CD4-positive, alpha-beta T cell (primary cell): ENCODE measurements at regions not wholly inside any gene's neighbourhood (a gene's known extent, or its start where the extent isn't known, plus 50 kb on each side); places are given as distances from the start of the nearest gene placed in this dataset.

Experiments
- ATAC-seq: fragments of 200-7000 bp; cut with Tn5 transposase; one replicate; pipeline ENCODE4 v1.10.0; 2022; ENCODE audit warnings: mild to moderate bottlenecking; ENCODE audit not compliant: poor library complexity
- CTCF ChIA-PET: fragments of 350-600 bp; sonication (Branson Sonifier 250); formaldehyde crosslinking; loops from one replicate; lab custom pipeline; 2021; ENCODE audit warnings: antibody characterized with exemption, inconsistent platforms; lab: Charles Lee
- POLR2A ChIA-PET: fragments of 350-600 bp; sonication (Branson Sonifier 250); formaldehyde crosslinking; loops from one replicate; lab custom pipeline; 2021; ENCODE audit warnings: antibody characterized with exemption, inconsistent platforms; lab: Charles Lee
- DNase-seq, 14 experiments: peaks; one replicate each; pipeline ENCODE4 v3.0.0-alpha.2; 2013 to 2020; ENCODE audit warnings: mixed read lengths in 2 of 14
- H3K27ac ChIP-seq, 2 donors: one replicate each; pipeline versions ENCODE4 v1.5.1 to v1.7.0; 2013; ENCODE audit warnings: low read length in 2 of 2, low read depth in 1 of 2, mild to moderate bottlenecking in 1 of 2
- H3K27me3 ChIP-seq, 2 experiments: 1 replicate in 1 of 2; 2 replicates in 1 of 2; pipeline versions ENCODE4 v1.6.1 to v1.7.0; 2013; ENCODE audit warnings: low read length in 2 of 2, control low read depth in 1 of 2, mild to moderate bottlenecking in 1 of 2, moderate library complexity in 1 of 2; ENCODE audit not compliant: insufficient read depth in 2 of 2, control insufficient read depth in 1 of 2
- H3K36me3 ChIP-seq: one replicate; pipeline ENCODE4 v1.6.1; 2013; ENCODE audit warnings: low read length, control low read depth; ENCODE audit not compliant: insufficient read depth
- H3K4me1 ChIP-seq: one replicate; pipeline ENCODE4 v1.6.1; 2013; ENCODE audit warnings: low read length, control low read depth; ENCODE audit not compliant: insufficient read depth
- H3K4me3 ChIP-seq: one replicate; pipeline ENCODE4 v1.5.1; 2013; ENCODE audit warnings: mild to moderate bottlenecking, low read length, moderate library complexity
- H3K9me3 ChIP-seq, 2 experiments: 1 replicate in 1 of 2; 2 replicates in 1 of 2; pipeline versions ENCODE4 v1.6.1 to v1.7.0; 2013; ENCODE audit warnings: low read length in 2 of 2, mild to moderate bottlenecking in 2 of 2, control low read depth in 1 of 2, moderate library complexity in 1 of 2; ENCODE audit not compliant: control insufficient read depth in 1 of 2, insufficient read depth in 1 of 2
- H3K27ac Mint-ChIP-seq: one replicate; pipeline ENCODE4 v1.8.0; 2020; ENCODE audit warnings: mixed read lengths
- H3K27me3 Mint-ChIP-seq: one replicate; pipeline ENCODE4 v1.8.0; 2021; ENCODE audit warnings: mixed read lengths
- H3K36me3 Mint-ChIP-seq: one replicate; pipeline ENCODE4 v1.8.0; 2021; ENCODE audit warnings: low read depth, mixed read lengths
- H3K4me1 Mint-ChIP-seq: one replicate; pipeline ENCODE4 v1.8.0; 2021; ENCODE audit warnings: low read depth, mixed read lengths
- H3K4me3 Mint-ChIP-seq: one replicate; pipeline ENCODE4 v1.8.0; 2020; ENCODE audit warnings: mild to moderate bottlenecking, mixed read lengths
- H3K9me3 Mint-ChIP-seq: one replicate; pipeline ENCODE4 v1.8.0; 2020; ENCODE audit warnings: mixed read lengths
- intact Hi-C, 2 experiments: fragments of 100-400 bp; cut with DNase I in 1 of 2; cut with micrococcal nuclease in 1 of 2; formaldehyde crosslinking; loops; one replicate each; pipeline versions ENCODE4 v1.15.1 to v1.9.0; 2023 to 2025; cut with DNase I, micrococcal nuclease
- TF ChIP-seq, protein P1 (sequence below): fragments of 200-600 bp; IDR thresholded peaks from one replicate; pipeline ENCODE4 v1.8.0; 2022; ENCODE audit warnings: antibody characterized with exemption, mild to moderate bottlenecking

DNA sequence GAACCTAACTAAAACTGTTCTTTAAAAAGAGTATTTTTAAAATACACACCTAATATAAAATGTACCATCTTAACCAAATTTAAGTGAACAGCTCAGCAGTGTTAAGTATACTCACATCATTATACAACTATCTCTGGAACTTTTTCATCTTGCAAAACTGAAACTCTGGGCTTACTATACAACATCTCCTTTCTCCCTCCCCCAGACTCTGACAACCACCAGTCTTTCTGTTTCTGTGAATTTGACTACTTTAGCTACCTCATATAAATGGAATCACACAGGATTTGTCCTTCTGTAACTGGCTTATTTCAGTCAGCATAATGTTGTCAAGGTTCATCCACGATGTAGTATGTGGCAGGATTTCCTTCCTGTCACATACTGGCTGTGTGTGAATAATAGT lies 93.5 kb downstream of the FOXD1 start:
- DNase-seq, result no peak
- H3K9me3 Mint-ChIP-seq, result peaks cover 8% of the 10 kb centered on the region
- H3K27me3 Mint-ChIP-seq, result peaks cover 78% of the 10 kb centered on the region
- intact Hi-C loops, result no loop called here
- TF ChIP-seq, protein P1, sequence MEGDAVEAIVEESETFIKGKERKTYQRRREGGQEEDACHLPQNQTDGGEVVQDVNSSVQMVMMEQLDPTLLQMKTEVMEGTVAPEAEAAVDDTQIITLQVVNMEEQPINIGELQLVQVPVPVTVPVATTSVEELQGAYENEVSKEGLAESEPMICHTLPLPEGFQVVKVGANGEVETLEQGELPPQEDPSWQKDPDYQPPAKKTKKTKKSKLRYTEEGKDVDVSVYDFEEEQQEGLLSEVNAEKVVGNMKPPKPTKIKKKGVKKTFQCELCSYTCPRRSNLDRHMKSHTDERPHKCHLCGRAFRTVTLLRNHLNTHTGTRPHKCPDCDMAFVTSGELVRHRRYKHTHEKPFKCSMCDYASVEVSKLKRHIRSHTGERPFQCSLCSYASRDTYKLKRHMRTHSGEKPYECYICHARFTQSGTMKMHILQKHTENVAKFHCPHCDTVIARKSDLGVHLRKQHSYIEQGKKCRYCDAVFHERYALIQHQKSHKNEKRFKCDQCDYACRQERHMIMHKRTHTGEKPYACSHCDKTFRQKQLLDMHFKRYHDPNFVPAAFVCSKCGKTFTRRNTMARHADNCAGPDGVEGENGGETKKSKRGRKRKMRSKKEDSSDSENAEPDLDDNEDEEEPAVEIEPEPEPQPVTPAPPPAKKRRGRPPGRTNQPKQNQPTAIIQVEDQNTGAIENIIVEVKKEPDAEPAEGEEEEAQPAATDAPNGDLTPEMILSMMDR, result no peak
- CTCF ChIA-PET, result no interaction called here
- ATAC-seq, result no peak
- Histone ChIP-seq H3K9me3 (no peaks in the 10 kb centered on the region), H3K27ac (no peak overlapping the region), H3K4me1 (no peaks in the 10 kb centered on the region), H3K27me3 (peaks cover 18 to 21% of the 10 kb centered on the region in 2 experiments), H3K4me3 (no peak overlapping the region), H3K36me3 (no peaks in the 10 kb centered on the region)
- H3K36me3 Mint-ChIP-seq, result no peaks in the 10 kb centered on the region
- H3K4me3 Mint-ChIP-seq, result no peak overlapping the region
- no peak overlapping the region for H3K27ac Mint-ChIP-seq
- POLR2A ChIA-PET, result no interaction called here
- H3K4me1 Mint-ChIP-seq, result no peaks in the 10 kb centered on the region

- Histone ChIP-seq H3K9me3 (no peaks in the 10 kb centered on the region), H3K36me3 (no peaks in the 10 kb centered on the region), H3K4me3 (no peak overlapping the region), H3K27ac (no peak overlapping the region), H3K4me1 (no peaks in the 10 kb centered on the region), H3K27me3 (peaks cover 18 to 21% of the 10 kb centered on the region in 2 experiments)
- H3K36me3 Mint-ChIP-seq, result no peaks in the 10 kb centered on the region
- H3K27ac Mint-ChIP-seq, result no peak overlapping the region
- CTCF ChIA-PET, result no interaction called here
- intact Hi-C loops, result no loop called here
- ATAC-seq (no peak), DNase-seq (no peak)
- no peak overlapping the region for H3K4me3 Mint-ChIP-seq
- no peaks in the 10 kb centered on the region for H3K4me1 Mint-ChIP-seq
- POLR2A ChIA-PET, result no interaction called here
- TF ChIP-seq, protein P1, result no peak
- H3K9me3 Mint-ChIP-seq, result peaks cover 14% of the 10 kb centered on the region
- H3K27me3 Mint-ChIP-seq, result peaks cover 82% of the 10 kb centered on the region
Observed at GRCh38 chr5:73354406-73354805, 94.2 kb downstream of the FOXD1 start.

GRCh38 chr5:73352649-73353230 lies 95.8 kb downstream of the FOXD1 start:
- ATAC-seq, result no peak
- Histone ChIP-seq H3K36me3 (no peaks in the 10 kb centered on the region), H3K9me3 (peaks cover 0 to under 1% of the 10 kb centered on the region in 2 experiments), H3K4me1 (no peaks in the 10 kb centered on the region), H3K27me3 (peaks cover 18 to 21% of the 10 kb centered on the region in 2 experiments), H3K27ac (no peak overlapping the region), H3K4me3 (no peak overlapping the region)
- CTCF ChIA-PET, result no interaction called here
- Mint-ChIP-seq H3K4me1 (no peaks in the 10 kb centered on the region), H3K9me3 (peaks cover 22% of the 10 kb centered on the region), H3K4me3 (no peak overlapping the region), H3K27ac (no peak overlapping the region), H3K36me3 (no peaks in the 10 kb centered on the region), H3K27me3 (peaks cover 88% of the 10 kb centered on the region)
- TF ChIP-seq, protein P1, result no peak
- POLR2A ChIA-PET, result no interaction called here
- no peak for DNase-seq
- intact Hi-C loops, result no loop called here
